ENCODE measurements at regions not wholly inside any gene's neighbourhood (a gene's known extent, or its start where the extent isn't known, plus 50 kb on each side); places are given as distances from the start of the nearest gene placed in this dataset.

DNA sequence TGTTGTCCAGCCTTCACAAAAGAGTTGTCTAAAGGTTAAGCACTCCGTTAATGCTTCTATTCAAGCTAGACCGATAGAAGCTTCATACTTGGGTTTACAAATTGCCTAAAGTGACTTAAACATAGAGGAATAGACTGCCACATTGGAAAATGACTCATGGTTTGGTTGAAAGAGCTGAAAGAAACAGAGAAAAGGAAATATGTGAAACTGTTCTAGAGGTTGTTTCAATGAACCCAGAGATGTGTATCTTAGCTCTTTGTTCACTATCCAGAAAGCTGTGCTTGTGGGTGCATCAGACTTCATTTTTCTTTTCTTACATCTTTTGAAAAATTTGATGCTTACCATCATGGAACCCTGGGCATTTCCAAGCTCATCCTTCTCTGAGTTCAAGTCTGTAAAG is 736.2 kb downstream of the INHBA start:
- no peak for DNase-seq

DNA sequence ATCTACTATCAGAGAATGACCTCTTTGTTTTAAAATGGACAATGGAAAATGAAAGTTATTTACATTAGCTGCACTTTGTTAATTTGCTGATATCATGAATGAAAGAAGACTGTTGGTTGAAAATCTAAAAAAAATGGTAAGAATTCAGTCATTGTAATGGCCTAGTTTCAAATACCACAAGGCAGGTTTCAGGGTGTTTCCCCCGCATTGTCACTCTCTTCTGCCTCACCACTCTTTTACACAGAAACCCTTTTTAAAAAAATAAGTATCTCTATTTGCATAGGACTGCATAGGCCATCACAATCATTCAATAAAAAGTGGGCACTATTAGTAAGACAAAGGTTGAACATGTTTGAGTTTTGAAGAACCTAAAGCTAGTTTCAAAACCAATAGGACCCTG is 737.1 kb downstream of the INHBA start:
- no peak for DNase-seq

DNA sequence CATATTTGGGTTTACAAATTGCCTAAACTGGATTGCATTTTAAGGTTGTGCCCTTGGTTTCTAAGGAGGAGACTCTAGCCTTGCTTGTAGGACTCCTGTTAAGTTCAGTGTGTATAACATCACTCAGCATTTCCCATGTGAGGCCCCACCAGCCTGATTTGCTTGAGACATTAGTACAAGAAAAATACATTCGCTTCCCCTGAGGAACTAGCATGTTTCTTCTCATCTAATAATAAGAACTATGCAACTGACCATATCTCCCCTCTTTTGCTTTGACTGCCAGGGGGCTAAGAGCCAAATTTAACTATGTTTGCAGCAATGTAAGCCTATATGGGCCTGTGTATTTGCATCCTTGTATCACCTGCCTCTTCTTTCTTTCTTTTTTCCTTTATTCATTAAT is 737.9 kb downstream of the INHBA start:
- DNase-seq, result no peak

DNA sequence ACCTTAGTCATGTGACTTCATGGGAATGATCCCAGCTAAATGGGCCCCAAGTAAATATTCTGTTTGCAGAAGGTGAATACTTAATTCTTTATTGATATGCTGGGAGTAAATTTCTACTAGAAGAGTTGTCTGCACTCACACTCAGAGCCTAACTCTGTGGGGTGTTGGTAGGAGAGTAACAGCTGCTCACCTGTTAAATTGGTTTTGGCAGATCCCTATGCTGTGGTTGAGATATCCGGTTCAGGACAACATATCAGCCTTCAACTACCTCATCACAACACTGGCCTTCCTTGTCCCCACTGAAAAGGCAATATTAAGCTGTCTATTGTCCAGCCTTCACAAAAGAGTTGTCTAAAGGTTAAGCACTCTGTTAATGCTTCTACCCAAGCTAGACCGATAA is 738.3 kb downstream of the INHBA start:
- no peak for DNase-seq

DNA sequence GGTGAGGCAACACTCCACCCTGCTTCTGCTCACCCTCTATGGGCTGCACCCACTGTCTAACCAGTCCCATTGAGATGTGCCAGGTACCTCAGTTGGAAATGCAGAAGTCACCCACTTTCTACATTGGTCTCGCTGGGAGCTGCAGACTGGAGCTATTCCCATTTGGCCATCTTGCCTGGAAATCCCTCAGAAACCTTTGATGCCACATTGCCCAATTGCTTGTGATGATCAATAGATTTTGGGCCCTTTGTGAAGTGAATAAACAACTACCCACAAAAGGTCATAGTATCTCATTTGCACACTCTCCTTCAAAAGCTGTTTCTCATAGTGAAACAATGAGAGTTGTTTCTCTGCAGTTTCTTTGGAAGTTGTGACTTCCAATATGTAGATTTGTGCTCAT is 742.9 kb downstream of the INHBA start:
- DNase-seq, result no peak

DNA sequence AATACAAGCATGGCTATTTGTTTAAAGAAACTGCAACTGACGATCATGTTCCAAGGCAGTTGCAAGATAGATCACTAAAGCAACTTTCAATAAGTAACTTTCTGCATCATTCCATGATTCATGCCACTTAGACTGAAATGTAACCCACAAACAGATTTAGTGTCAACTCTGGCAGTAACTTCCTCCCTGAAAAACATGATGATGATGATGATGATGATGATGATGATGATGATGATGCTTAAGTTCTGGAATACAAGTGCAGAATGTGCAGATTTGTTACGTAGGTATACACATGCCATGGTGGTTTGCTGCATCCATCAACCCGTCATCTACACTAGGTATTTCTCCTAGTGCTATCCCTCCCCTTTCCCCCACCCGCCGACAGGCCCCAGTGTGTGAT is 754.7 kb downstream of the INHBA start:
- no peak for DNase-seq

DNA sequence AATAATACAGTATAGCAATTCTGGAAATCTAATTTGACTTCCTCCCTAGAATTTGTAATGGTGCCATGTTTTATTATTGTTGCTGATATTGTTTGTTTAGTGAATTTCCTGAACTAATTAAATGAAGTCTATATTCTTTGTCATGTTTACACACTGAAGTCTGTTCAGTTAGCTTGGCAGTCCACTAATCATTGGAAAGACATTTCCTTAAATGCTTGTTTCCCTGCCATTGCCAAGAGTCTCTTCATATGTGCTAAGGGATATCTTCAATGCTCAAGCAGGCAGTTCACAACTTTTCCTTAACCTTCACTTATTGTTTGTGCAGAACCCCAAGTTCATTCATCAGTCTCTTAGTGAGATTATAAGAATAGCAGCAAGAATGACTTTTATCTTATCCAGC is 755.3 kb downstream of the INHBA start:
- DNase-seq, result no peak

DNA sequence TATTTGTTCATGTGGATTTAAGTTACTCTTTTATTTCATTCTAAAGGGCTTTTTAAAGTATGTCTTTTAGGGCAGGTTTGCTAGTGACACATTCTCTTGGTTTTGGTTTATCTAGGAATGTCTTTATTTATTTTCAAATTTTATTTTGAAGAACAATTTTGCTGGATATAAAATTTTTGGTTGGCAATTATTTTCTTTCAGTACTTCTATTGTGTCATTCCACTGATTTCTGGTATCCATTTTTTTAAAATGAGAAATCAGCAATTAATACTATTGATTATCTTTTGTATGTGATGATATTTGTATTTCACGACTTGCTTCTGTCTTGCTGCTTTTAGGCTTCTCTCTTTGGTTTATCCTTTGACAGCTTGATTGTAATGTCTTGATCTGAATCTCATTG is 756.3 kb downstream of the INHBA start:
- no peak for DNase-seq

DNA sequence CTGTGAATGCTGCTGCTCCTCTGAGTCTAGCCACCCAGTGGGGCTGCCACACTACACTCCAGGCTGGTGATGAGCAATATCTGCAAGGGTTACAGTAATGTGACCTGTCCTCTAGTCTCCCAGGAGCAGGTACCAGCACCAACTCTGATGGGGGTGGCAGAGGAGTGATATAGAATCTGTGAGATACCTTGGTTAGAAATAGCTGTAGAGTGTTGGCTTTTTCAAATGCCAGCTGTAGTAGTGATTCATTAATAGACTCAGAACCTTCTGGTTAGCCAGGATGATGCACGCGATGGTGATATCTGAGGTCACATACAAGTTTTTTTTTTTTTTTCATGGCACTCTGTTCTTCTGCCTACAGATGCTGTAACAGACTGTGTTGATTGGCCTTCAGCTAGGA is 757.1 kb downstream of the INHBA start:
- DNase-seq, result no peak

DNA sequence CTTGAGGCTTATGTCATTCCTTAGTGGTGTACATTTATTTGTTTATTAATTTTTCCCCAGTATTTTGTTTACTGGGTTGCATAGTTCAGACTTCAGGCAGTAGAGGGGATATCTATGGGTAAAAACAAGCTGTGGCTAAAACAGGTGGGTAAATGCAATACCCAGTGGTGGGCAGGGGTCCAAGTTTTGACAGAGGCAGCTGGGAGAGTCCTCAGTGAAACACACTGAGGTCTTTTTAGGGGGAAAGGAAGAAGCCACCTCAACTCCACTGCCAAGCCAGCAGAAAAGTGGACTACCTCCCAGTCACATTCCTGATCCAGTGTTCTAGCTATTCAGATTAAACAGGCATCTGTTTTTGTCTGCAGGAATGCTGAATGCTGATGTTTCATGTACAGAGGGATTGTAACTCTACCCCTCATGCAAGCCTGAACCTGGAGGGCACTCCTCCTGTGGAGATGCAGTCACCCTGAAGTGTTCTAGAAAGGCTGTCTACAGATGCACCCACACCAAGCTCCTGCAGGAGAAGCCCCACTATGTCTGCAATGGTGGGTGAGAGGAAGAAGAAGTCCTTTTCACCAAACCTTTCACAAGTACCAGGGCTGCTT is 757.8 kb downstream of the INHBA start:
- DNase-seq, result no peak

DNA sequence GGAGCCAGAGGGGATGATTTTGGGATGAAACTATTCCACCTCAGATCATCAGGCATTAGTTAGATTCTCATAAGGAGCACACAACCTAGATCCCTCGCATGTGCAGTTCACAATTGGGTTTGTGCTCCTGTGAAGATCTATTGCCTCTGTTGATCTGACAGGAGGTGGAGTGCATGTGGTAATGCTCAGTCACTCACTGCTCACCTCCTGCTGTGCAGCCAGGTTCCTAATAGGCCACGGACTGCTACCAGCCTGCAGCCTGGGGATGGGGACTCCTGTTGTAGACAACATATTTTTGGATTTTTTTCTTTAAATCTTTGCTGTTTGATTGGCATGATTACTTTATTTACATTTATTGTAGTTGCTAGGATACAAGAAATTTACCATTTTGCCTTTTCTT is 765.0 kb downstream of the INHBA start:
- no peak for DNase-seq

DNA sequence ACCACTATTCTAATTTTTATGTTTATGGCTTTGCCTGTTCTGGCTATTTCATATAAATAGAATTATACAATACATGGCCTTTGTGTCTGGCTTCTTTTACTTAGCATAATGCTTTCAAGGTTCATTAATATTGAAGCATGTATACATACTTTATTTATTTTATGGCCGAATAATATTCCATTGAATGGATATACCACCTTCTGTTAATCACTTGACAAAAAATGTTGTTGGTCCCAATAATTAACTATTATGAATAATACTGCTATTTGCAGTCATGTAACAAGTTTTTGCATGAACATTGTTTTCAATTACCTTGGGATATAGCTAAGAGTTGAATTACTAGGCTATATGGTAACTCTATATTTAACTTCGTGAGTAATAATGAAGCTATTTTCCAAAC is 767.5 kb downstream of the INHBA start:
- DNase-seq, result no peak

DNA sequence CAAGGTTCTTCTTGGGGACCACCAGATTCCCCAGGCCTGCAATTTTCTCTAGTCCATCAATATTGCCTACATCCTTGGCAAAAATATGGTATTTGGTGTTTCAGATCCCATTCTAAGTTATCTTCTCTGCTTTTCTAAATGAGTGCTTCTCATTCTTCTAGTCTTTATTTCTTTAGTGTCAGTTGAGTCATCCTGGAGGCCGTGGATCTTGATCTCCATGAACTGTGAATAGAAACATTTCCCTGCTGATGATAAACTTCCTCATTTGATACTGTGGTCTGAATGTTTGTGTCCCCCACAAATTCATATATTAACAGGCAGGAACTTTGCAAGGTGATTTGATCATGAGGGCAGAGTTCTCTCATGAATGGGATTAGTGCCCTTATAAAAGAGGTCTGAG is 779.3 kb downstream of the INHBA start:
- DNase-seq, result no peak

DNA sequence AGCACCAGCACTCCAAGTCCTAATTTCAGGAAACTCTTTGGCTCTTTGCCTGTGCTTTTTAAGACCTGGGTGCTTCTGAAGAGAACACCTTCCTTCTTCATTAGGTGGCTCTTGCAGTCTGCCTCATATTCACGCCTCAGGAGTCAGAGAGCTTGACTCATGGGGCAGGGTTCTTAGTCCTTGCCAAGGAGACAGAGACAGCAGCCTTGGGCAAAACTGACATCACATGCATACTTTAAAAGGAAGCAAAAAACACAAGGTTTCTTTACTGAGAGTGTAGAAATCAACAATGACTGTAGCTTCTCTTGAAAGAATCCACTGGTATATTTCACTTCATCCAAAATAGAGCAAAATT is 780.6 kb downstream of the INHBA start:
- DNase-seq, result no peak

DNA sequence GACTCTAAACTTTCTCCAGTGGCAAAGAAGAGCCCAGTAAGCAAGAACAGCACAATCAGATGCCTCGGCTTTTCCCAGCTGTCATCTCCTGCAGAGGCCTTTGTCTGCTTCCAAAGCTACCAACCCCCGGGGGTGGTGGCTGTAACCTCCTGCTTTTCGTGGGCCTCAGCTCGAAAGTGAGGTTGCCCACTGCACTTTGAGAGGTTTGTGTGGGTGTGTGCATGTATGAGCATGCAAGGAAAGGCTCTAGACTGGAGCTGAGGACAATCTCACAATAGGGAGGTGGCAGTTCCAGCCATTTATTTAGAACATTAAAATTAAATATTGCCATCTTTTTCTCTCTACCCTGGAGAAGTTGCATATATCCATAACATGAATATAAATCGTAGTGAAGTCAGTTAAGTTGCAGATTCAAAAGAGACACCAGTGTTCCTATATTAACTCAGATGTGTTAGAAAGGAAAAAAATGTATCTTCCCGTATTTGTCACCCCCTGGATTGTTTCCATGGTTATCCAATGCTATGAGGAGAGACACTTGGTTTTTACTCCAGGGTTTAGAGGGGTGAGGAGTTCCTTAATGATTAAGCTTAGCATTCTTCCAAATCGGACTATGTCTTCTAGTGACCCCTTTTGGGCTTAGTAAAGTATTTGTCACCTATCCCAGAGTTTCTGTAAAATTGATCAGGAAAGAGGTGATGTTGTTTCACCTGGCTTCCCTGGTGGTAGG is 781.1 kb downstream of the INHBA start:
- no peak for DNase-seq

DNA sequence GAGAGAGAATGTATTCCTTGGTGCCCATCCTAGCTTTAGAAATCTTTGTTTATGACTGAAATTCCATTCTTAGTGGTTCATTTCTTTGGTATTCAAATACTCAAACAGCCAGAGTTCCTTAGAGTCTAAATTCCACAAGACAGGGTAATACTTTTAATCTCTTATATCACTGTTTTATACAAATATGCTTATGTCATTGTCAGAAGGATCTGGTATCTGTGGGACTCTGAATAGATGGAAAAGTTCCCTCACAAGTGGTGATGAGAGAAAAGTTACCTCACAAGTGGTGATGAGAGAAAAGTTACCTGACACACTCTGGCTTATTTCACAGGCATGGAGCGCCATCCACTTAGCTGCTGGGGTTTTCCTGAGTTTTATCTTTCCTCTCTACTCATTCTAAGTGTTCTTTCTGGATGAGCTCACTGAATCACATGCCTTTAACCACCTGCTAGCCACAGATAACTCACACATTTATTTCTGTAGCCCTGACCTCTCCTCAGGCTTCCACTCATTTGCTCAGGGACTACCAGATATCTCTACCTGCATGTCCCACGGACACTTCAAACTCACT is 784.0 kb downstream of the SUGCT start:
- no peak for DNase-seq

DNA sequence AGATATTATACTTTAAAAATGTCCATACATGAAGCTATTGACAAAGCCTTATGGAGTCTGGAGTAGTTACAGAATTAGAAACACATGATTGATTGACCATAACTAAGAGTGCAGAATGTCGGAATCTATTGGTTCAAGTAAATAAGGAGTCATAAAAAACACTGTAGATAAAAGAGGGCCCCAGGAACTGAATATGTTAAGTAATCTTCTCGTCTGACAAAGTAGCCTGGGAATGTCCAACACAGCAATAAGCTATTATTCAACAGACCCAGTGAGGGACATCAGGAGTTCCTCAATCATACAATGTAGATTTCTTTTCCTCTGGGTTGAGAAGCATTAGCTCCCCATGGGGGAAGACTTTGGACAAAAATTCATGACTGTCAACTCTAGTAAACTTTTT is 782.0 kb downstream of the SUGCT start:
- DNase-seq, result no peak

DNA sequence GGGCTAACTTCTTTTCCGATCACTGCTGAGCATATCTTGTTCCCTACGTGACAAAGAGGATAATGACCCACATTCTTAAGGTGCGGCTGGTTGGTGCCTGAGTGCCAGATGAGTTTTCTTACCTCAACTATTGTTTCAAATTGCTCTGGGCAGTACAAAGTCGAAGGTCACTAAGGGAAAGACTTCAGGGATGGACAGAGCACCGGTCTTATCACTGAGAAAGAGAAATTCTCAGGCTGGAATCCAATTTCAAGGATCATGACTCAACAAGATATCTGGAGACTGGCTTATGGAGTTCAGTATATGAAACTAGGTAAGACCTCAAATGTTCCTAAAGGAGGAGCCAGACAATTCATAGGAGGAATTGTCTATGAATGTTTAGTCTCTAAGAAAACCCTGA is 780.3 kb downstream of the SUGCT start:
- DNase-seq, result no peak

Data from suppressor macrophage treated with lipopolysaccharide for 1 hour (primary cell).